B cell (primary cell): ENCODE measurements at regions not wholly inside any gene's neighbourhood (a gene's known extent, or its start where the extent isn't known, plus 50 kb on each side); places are given as distances from the start of the nearest gene placed in this dataset.

Source experiments
- ATAC-seq: fragments of 200-7000 bp; cut with Tn5 transposase; one replicate; pipeline ENCODE4 v1.10.0; 2021; ENCODE audit warnings: low read depth, mild to moderate bottlenecking, moderate number of reproducible peaks, moderate library complexity
- CTCF ChIA-PET: fragments of 350-600 bp; sonication (Branson Sonifier 250); formaldehyde crosslinking; loops from one replicate; lab custom pipeline; 2021; ENCODE audit warnings: antibody characterized with exemption, inconsistent platforms; lab: Charles Lee
- POLR2A ChIA-PET: fragments of 350-600 bp; sonication (Branson Sonifier 250); formaldehyde crosslinking; loops from one replicate; lab custom pipeline; 2021; ENCODE audit warnings: antibody characterized with exemption; lab: Charles Lee
- DNase-seq: peaks from one replicate; pipeline ENCODE4 v3.0.0; 2013
- H2AFZ ChIP-seq: 2 replicates; pipeline ENCODE4 v1.6.1; 2012; ENCODE audit warnings: mild to moderate bottlenecking, low read depth, low read length; ENCODE audit not compliant: insufficient read depth, poor library complexity, severe bottlenecking
- H3K27ac ChIP-seq, 2 donors: 1 replicate in 1 of 2; 2 replicates in 1 of 2; pipeline ENCODE4 v1.5.1; 2012 to 2013; ENCODE audit warnings: low read length in 2 of 2, mild to moderate bottlenecking in 2 of 2, moderate library complexity in 1 of 2
- H3K27me3 ChIP-seq, 4 experiments: fragments of 200-600 bp in 1 of 4; sonication (generic) in 1 of 4; replicated peaks in 1 of 4; 1 replicate in 2 of 4; 2 replicates in 2 of 4; pipeline versions ENCODE4 v1.6.1 to v1.7.0; 2013 to 2016; ENCODE audit warnings: low read length in 3 of 4, mild to moderate bottlenecking in 2 of 4, mixed read lengths in 1 of 4, moderate library complexity in 1 of 4; ENCODE audit not compliant: insufficient read depth in 4 of 4, control insufficient read depth in 3 of 4; ENCODE audit errors: control extremely low read depth in 1 of 4
- H3K36me3 ChIP-seq, 2 experiments: replicated peaks in 1 of 2; 1 replicate in 1 of 2; 2 replicates in 1 of 2; pipeline versions ENCODE4 v1.6.1 to v1.7.1; 2013; ENCODE audit warnings: low read length in 1 of 2; ENCODE audit not compliant: insufficient read depth in 2 of 2, control insufficient read depth in 1 of 2; ENCODE audit errors: control extremely low read depth in 1 of 2, extremely low read depth in 1 of 2
- H3K4me1 ChIP-seq, 2 donors: fragments of 200-600 bp in 1 of 2; sonication (generic) in 1 of 2; 1 replicate in 1 of 2; 2 replicates in 1 of 2; pipeline versions ENCODE4 v1.5.1 to v1.6.1; 2013 to 2017; ENCODE audit warnings: low read length in 2 of 2; ENCODE audit not compliant: control insufficient read depth in 2 of 2, insufficient read depth in 2 of 2
- H3K4me2 ChIP-seq: replicated peaks from 2 replicates; pipeline ENCODE3; 2012; ENCODE audit warnings: mild to moderate bottlenecking, low read depth, low read length; ENCODE audit not compliant: poor library complexity, severe bottlenecking
- H3K4me3 ChIP-seq, 5 experiments: fragments of 200-600 bp in 1 of 5; sonication (generic) in 1 of 5; 1 replicate in 3 of 5; 2 replicates in 2 of 5; pipeline versions ENCODE4 v1.5.1 to v1.7.0; 2011 to 2016; ENCODE audit warnings: low read length in 4 of 5, mild to moderate bottlenecking in 4 of 5, low read depth in 2 of 5, control low read depth in 1 of 5, moderate library complexity in 1 of 5; ENCODE audit not compliant: insufficient read depth in 1 of 5; ENCODE audit errors: control extremely low read depth in 1 of 5, extremely low read depth in 1 of 5
- H3K79me2 ChIP-seq: fragments of 200-600 bp; sonication (generic); one replicate; pipeline ENCODE4 v1.6.0; 2016; ENCODE audit warnings: low read length; ENCODE audit not compliant: control insufficient read depth, insufficient read depth
- H3K9ac ChIP-seq: fragments of 200-600 bp; sonication (generic); 2 replicates; pipeline ENCODE4 v1.6.1; 2017; ENCODE audit warnings: mild to moderate bottlenecking, low read length, moderate library complexity
- H3K9me3 ChIP-seq, 3 donors: one replicate each; pipeline versions ENCODE4 v1.6.1 to v1.7.1; 2013; ENCODE audit warnings: low read length in 2 of 3; ENCODE audit not compliant: control insufficient read depth in 2 of 3, insufficient read depth in 1 of 3; ENCODE audit errors: control extremely low read depth in 1 of 3
- H4K20me1 ChIP-seq: 2 replicates; pipeline ENCODE4 v1.6.0; 2012; ENCODE audit warnings: mild to moderate bottlenecking, low read length; ENCODE audit not compliant: insufficient read depth, control insufficient read depth, poor library complexity, severe bottlenecking
- H3K27ac Mint-ChIP-seq: one replicate; pipeline ENCODE4 v1.8.0; 2021; ENCODE audit warnings: mixed read lengths
- H3K27me3 Mint-ChIP-seq: one replicate; pipeline ENCODE4 v1.8.0; 2021; ENCODE audit warnings: mixed read lengths
- H3K4me1 Mint-ChIP-seq: one replicate; pipeline ENCODE4 v1.8.0; 2021; ENCODE audit warnings: mixed read lengths
- H3K4me3 Mint-ChIP-seq: one replicate; pipeline ENCODE4 v1.8.0; 2021; ENCODE audit warnings: mixed read lengths
- H3K9me3 Mint-ChIP-seq: one replicate; pipeline ENCODE4 v1.8.0; 2022; ENCODE audit warnings: mixed read lengths; ENCODE audit not compliant: insufficient read depth
- EZH2 ChIP-seq: IDR thresholded peaks from 2 replicates; pipeline ENCODE4 v1.6.1; 2012; ENCODE audit warnings: borderline replicate concordance, low read depth, mild to moderate bottlenecking, moderate library complexity, low read length; ENCODE audit not compliant: insufficient read depth, poor library complexity, severe bottlenecking
- WGBS: methylation state at CpG from one replicate; pipeline ENCODE4 v1.1.5; 2013; ENCODE audit warnings: missing lambda C conversion rate; ENCODE audit not compliant: insufficient coverage; 5-methylcytosine and 5-hydroxymethylcytosine counted together
- intact Hi-C: fragments of 100-400 bp; cut with micrococcal nuclease; formaldehyde crosslinking; loops from one replicate; pipeline ENCODE4 v1.10.0; 2022
- TF ChIP-seq, protein P1 (sequence below): fragments of 200-600 bp; IDR thresholded peaks from one replicate; pipeline ENCODE4 v1.8.0; 2022; ENCODE audit warnings: antibody characterized with exemption, mild to moderate bottlenecking

DNA sequence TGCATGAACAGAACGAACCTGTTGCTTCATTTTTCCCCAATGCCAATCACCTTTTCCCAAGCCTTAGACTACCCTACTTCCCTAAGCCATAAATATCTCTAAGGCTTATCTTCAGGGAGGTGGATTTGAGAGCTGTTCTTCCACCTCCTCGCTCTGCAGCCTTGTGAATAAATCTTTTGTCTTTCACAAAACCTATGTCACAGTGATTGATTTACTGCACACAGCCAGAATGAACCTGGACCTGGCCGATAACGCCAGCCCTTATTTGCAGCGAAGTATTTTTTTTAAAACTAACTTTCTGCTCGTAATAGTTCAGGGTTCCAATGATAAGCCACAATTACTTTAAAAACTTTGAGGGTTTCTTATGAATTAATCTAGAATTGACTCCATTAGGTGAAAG lies 632.6 kb downstream of the PTPRU start:
- intact Hi-C loops = no loop called here
- ChIA-PET POLR2A (no interaction called here), CTCF (no interaction called here)
- no peak overlapping the region for H3K4me3 Mint-ChIP-seq
- Histone ChIP-seq H3K9me3 (peaks cover 0 to 7% (median 0%) of the 10 kb centered on the region in 3 donors), H3K4me1 (no peaks in the 10 kb centered on the region), H4K20me1 (no peaks in the 10 kb centered on the region), H3K27me3 (no peaks in the 10 kb centered on the region), H3K27ac (no peak overlapping the region), H3K79me2 (no peaks in the 10 kb centered on the region), H3K4me2 (no peak overlapping the region), H2AFZ (no peak overlapping the region), H3K9ac (no peak overlapping the region), H3K4me3 (no peak overlapping the region), H3K36me3 (no peaks in the 10 kb centered on the region)
- H3K27me3 Mint-ChIP-seq = peaks cover 8% of the 10 kb centered on the region
- peaks cover 2% of the 10 kb centered on the region for H3K9me3 Mint-ChIP-seq
- no peak overlapping the region for H3K27ac Mint-ChIP-seq
- ATAC-seq = no peak
- TF ChIP-seq, protein P1, sequence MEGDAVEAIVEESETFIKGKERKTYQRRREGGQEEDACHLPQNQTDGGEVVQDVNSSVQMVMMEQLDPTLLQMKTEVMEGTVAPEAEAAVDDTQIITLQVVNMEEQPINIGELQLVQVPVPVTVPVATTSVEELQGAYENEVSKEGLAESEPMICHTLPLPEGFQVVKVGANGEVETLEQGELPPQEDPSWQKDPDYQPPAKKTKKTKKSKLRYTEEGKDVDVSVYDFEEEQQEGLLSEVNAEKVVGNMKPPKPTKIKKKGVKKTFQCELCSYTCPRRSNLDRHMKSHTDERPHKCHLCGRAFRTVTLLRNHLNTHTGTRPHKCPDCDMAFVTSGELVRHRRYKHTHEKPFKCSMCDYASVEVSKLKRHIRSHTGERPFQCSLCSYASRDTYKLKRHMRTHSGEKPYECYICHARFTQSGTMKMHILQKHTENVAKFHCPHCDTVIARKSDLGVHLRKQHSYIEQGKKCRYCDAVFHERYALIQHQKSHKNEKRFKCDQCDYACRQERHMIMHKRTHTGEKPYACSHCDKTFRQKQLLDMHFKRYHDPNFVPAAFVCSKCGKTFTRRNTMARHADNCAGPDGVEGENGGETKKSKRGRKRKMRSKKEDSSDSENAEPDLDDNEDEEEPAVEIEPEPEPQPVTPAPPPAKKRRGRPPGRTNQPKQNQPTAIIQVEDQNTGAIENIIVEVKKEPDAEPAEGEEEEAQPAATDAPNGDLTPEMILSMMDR = no peak
- TF ChIP-seq EZH2 = no peak
- DNase-seq = no peak
- 71% methylated on average over 4 of the region's 6 CpGs for WGBS
- no peaks in the 10 kb centered on the region for H3K4me1 Mint-ChIP-seq

DNA sequence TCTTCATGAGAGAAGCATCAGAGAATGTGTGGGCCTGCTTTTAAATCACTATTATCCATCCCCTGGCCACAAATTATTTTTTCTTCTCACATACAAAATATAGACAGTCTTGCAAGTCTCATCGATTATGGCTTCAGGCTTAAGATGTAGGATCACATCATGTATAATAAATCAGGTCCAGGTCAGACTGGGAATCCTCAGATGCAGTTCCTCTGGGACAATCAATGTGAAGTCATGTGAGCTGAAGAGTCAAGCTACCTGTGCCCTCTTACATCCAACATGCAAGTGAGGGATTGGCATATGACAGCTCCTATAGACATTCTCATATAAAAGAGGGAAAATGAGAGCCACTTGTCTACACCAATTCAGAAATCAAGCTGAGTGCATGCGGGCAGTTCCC lies 631.8 kb downstream of the PTPRU start:
- Histone ChIP-seq H3K79me2 (no peaks in the 10 kb centered on the region), H3K9me3 (peaks cover 0 to 7% (median 0%) of the 10 kb centered on the region in 3 donors), H2AFZ (no peak overlapping the region), H3K9ac (no peak overlapping the region), H3K4me2 (no peak overlapping the region), H3K27me3 (no peaks in the 10 kb centered on the region), H3K36me3 (no peaks in the 10 kb centered on the region), H4K20me1 (no peaks in the 10 kb centered on the region), H3K4me3 (no peak overlapping the region), H3K4me1 (no peaks in the 10 kb centered on the region), H3K27ac (no peak overlapping the region)
- ChIA-PET POLR2A (no interaction called here), CTCF (no interaction called here)
- DNase-seq = no peak
- TF ChIP-seq, protein P1 = no peak
- TF ChIP-seq EZH2 = no peak
- WGBS = no CpG with 5 or more reads among the region's 2 CpGs
- H3K27me3 Mint-ChIP-seq = peaks cover 8% of the 10 kb centered on the region
- no peaks in the 10 kb centered on the region for H3K4me1 Mint-ChIP-seq
- H3K9me3 Mint-ChIP-seq = peaks cover 2% of the 10 kb centered on the region
- no peak overlapping the region for H3K27ac Mint-ChIP-seq
- no peak overlapping the region for H3K4me3 Mint-ChIP-seq
- intact Hi-C loops = no loop called here
- ATAC-seq = no peak
